ENCODE measurements at regions not wholly inside any gene's neighbourhood (a gene's known extent, or its start where the extent isn't known, plus 50 kb on each side); places are given as distances from the start of the nearest gene placed in this dataset.

DNA sequence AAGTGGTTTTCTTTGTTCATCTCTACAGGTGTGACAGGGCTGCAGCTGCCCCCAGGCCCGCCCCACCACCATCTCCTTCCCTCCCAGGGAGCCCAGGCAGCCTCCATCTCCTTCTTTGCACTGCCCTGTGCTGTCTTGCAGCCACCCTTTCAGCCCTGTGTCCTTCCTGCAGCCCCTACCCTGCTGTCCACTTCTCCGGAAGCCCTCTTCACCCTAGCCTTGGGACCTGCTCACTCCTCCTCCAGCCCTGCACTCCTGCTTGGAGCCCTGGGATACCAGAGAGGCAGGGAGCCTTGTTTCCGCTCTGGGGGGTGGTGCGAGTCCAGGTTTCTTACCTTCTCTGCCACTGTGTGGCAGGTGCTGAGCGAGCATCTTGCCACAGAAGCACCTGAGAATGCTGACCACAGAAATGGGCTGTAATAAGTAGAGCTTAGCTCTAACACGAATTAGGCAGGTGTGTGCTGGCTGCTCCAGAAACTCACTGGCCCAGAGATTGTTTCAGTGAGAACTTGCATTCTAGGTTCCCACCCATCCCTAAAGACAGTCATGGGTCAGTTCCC lies 51.3 kb upstream of the GADD45G start:
- TF ChIP-seq, protein P1, sequence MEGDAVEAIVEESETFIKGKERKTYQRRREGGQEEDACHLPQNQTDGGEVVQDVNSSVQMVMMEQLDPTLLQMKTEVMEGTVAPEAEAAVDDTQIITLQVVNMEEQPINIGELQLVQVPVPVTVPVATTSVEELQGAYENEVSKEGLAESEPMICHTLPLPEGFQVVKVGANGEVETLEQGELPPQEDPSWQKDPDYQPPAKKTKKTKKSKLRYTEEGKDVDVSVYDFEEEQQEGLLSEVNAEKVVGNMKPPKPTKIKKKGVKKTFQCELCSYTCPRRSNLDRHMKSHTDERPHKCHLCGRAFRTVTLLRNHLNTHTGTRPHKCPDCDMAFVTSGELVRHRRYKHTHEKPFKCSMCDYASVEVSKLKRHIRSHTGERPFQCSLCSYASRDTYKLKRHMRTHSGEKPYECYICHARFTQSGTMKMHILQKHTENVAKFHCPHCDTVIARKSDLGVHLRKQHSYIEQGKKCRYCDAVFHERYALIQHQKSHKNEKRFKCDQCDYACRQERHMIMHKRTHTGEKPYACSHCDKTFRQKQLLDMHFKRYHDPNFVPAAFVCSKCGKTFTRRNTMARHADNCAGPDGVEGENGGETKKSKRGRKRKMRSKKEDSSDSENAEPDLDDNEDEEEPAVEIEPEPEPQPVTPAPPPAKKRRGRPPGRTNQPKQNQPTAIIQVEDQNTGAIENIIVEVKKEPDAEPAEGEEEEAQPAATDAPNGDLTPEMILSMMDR (IDR thresholded peaks at IDR 0.05), result no peak
- TF ChIP-seq POLR2A (IDR thresholded peaks at IDR 0.05), result no peak
